HEK293T (cell line): ENCODE measurements at regions not wholly inside any gene's neighbourhood (a gene's known extent, or its start where the extent isn't known, plus 50 kb on each side); places are given as distances from the start of the nearest gene placed in this dataset.
"Not testable (repeated sequence)": the region's sequence is repeated elsewhere in the genome, so short reads cannot be mapped to it uniquely, and the experiment has no call there.

ENCODE experiments used
- CTCF ChIA-PET: fragments of 350-600 bp; formaldehyde crosslinking; extraction: SDS; loops from one replicate; lab custom pipeline; 2021; ENCODE audit warnings: antibody characterized with exemption, inconsistent platforms; lab: Yijun Ruan, JAX
- POLR2A ChIA-PET: fragments of 350-600 bp; formaldehyde crosslinking; extraction: SDS; loops from one replicate; lab custom pipeline; 2020; ENCODE audit warnings: antibody characterized with exemption, inconsistent platforms; lab: Yijun Ruan, JAX
- DNase-seq: peaks from one replicate; pipeline ENCODE4 v3.0.0; 2012; ENCODE audit warnings: mixed read lengths; ENCODE audit errors: extremely low spot score
- ARNT ChIP-seq: fragments of 450-650 bp; IDR thresholded peaks from 2 replicates; pipeline ENCODE4 v1.6.1; 2017; ENCODE audit warnings: mild to moderate bottlenecking
- BHLHE40 ChIP-seq: fragments of 450-650 bp; IDR thresholded peaks from 2 replicates; pipeline ENCODE4 v1.6.1; 2016; ENCODE audit warnings: mild to moderate bottlenecking, moderate library complexity, borderline replicate concordance
- CTBP1 ChIP-seq: fragments of 450-650 bp; IDR thresholded peaks from 2 replicates; pipeline ENCODE4 v1.6.1; 2016; ENCODE audit warnings: borderline replicate concordance
- ELF4 ChIP-seq: fragments of 450-650 bp; IDR thresholded peaks from 2 replicates; pipeline ENCODE4 v1.6.1; 2017; ENCODE audit warnings: antibody characterized with exemption
- FOXA1 ChIP-seq: fragments of 450-650 bp; IDR thresholded peaks from 2 replicates; pipeline ENCODE4 v1.6.1; 2016; ENCODE audit warnings: mild to moderate bottlenecking
- FOXK2 ChIP-seq: fragments of 450-650 bp; IDR thresholded peaks from 2 replicates; pipeline ENCODE4 v1.6.1; 2016; ENCODE audit warnings: mild to moderate bottlenecking
- FOXM1 ChIP-seq: fragments of 450-650 bp; IDR thresholded peaks from 2 replicates; pipeline ENCODE4 v1.6.1; 2017; ENCODE audit warnings: mild to moderate bottlenecking, borderline replicate concordance
- HDGF ChIP-seq: fragments of 450-650 bp; IDR thresholded peaks from 2 replicates; pipeline ENCODE4 v1.6.1; 2017; ENCODE audit warnings: antibody characterized with exemption, borderline replicate concordance
- L3MBTL2 ChIP-seq: fragments of 450-650 bp; conservative IDR thresholded peaks from 2 replicates; pipeline ENCODE4 v1.6.1; 2016; ENCODE audit warnings: mild to moderate bottlenecking
- LEF1 ChIP-seq: fragments of 450-650 bp; IDR thresholded peaks from 2 replicates; pipeline ENCODE4 v1.6.1; 2017; ENCODE audit warnings: mild to moderate bottlenecking, borderline replicate concordance
- NFRKB ChIP-seq: fragments of 450-650 bp; IDR thresholded peaks from 2 replicates; pipeline ENCODE4 v1.6.1; 2016; ENCODE audit warnings: mild to moderate bottlenecking, moderate library complexity
- SP1 ChIP-seq: fragments of 450-650 bp; IDR thresholded peaks from 2 replicates; pipeline ENCODE4 v1.6.1; 2017
- SUZ12 ChIP-seq: fragments of 450-650 bp; IDR thresholded peaks from 2 replicates; pipeline ENCODE4 v1.6.1; 2016; ENCODE audit warnings: mild to moderate bottlenecking
- TARDBP ChIP-seq: fragments of 450-650 bp; IDR thresholded peaks from 2 replicates; pipeline ENCODE4 v1.6.1; 2016
- ZNF384 ChIP-seq: fragments of 450-650 bp; IDR thresholded peaks from 2 replicates; pipeline ENCODE4 v1.6.1; 2016
- TF ChIP-seq, protein P1 (sequence below): fragments of 450-650 bp; IDR thresholded peaks from 2 replicates; pipeline ENCODE4 v1.6.1; 2016

DNA sequence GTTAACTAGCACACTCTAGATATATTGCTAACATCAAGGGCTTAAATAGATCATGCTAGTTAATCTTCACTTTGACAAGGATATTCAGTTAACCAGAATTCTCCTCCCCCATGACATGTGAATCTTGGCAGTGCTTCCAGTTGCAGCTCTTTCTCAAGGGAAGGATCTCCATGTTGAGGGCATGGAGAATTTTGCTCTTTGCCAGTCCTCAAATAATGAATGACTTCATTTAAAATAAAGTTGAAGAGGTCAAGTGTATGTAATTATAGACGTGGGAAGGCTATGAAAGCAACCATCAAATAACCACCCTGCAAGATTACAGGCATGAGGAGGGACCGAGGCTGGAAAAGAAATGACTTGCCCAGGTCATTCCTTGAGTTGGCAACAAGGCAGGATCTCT is 87.3 kb upstream of the CPEB2 start:
- ChIA-PET POLR2A (no interaction called here), CTCF (no interaction called here)
- no peak for DNase-seq
- TF ChIP-seq ELF4 (no peak), FOXK2 (no peak), ARNT (no peak), SUZ12 (no peak), SP1 (no peak), LEF1 (no peak), TARDBP (no peak), FOXA1 (no peak), L3MBTL2 (no peak), FOXM1 (no peak), ZNF384 (no peak), CTBP1 (no peak), HDGF (no peak), BHLHE40 (no peak), NFRKB (no peak)
- TF ChIP-seq, protein P1, sequence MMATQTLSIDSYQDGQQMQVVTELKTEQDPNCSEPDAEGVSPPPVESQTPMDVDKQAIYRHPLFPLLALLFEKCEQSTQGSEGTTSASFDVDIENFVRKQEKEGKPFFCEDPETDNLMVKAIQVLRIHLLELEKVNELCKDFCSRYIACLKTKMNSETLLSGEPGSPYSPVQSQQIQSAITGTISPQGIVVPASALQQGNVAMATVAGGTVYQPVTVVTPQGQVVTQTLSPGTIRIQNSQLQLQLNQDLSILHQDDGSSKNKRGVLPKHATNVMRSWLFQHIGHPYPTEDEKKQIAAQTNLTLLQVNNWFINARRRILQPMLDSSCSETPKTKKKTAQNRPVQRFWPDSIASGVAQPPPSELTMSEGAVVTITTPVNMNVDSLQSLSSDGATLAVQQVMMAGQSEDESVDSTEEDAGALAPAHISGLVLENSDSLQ = no peak

DNA sequence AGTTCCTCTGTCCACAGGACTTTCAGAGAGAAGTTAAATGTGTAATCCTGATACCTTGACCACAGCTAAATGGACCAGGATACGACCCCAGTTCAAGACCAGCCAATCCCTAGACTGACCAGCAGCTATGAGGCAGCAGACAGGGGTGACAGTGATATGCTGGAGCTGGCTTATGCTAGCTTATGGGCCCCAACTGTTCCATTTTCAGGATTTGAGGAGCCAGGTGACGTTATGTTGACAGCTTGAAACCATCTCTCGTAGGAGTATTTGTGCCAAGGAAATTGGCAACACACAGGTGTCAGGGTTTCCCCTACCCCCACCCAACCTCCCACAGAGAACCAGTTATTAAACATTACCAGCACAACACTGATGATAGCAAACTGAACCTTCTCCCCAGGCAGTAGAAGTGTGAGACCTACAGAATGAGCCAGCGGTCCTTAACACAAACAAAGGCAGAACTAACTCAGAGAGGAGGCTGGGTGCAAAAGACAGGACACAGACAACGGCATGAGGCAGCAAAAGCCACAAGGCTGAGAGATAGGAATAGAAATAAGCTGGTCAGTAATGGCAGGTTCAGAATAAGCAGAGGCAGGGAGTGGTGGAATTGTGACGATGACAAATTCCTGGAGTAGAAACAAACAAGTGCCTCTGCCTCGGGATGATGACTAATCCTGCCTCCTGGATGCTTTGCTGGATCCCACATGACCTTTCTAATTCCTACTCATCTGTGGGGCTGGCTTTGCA is 85.6 kb upstream of the CPEB2 start:
- TF ChIP-seq, protein P1 = no peak
- TF ChIP-seq ELF4 (no peak), FOXM1 (no peak), BHLHE40 (no peak), NFRKB (no peak), FOXA1 (no peak), SUZ12 (no peak)
- POLR2A ChIA-PET = no interaction called here
- no peak for DNase-seq
- CTCF ChIA-PET = interaction anchor here (0.7 kb wide), 1 partner anchor 652 kb away, joined by 3 read pairs; no protein-coding TSS in a partner anchor

DNA sequence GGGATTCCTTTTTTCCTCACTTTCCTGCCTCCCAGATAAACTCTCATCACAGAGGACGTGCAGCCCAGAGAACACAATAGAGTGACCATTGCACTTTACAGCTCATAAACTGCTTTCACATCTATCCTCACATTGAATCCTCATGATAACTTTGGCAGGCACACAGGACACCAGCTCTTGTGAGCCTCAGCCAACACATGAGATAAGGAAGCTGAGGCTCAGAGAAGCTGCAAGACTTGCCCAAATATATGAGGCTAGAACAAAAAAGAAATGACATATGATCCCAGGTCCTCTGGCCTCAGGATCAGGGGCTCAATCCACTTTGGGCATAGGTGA is 85.0 kb upstream of the CPEB2 start:
- no peak for DNase-seq
- POLR2A ChIA-PET = no interaction called here
- CTCF ChIA-PET = interaction anchor here (0.7 kb wide), 1 partner anchor 653 kb away, joined by 3 read pairs; no protein-coding TSS in a partner anchor
- TF ChIP-seq HDGF (no peak), LEF1 (no peak), FOXK2 (no peak), FOXM1 (no peak), ARNT (no peak), SUZ12 (no peak)
- TF ChIP-seq, protein P1 = no peak

DNA sequence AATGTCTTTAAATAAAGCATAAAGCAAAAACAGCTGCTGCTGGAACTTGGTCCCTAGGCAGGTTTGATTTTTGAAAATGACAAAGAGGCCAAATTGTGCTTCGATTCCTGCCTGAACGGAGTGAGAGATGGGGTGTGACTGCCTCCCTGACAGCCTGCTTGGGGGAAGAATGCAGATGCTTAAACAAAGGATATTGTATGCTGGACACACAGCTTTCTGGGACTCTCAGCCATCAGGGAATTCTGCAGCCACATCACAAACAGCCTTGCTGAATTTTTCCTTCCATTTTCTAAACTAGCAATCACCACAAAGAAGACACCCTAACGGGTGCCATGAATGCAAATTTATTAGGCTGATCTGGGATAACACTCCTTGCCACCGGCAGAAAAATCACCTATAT is 83.9 kb upstream of the CPEB2 start:
- ChIA-PET CTCF (no interaction called here), POLR2A (no interaction called here)
- no peak for DNase-seq
- no peak for TF ChIP-seq NFRKB
- TF ChIP-seq L3MBTL2 = no peak
- no peak for TF ChIP-seq ELF4
- TF ChIP-seq ARNT = no peak
- TF ChIP-seq SP1 = no peak
- TF ChIP-seq SUZ12 = no peak
- no peak for TF ChIP-seq FOXK2
- no peak for TF ChIP-seq TARDBP

DNA sequence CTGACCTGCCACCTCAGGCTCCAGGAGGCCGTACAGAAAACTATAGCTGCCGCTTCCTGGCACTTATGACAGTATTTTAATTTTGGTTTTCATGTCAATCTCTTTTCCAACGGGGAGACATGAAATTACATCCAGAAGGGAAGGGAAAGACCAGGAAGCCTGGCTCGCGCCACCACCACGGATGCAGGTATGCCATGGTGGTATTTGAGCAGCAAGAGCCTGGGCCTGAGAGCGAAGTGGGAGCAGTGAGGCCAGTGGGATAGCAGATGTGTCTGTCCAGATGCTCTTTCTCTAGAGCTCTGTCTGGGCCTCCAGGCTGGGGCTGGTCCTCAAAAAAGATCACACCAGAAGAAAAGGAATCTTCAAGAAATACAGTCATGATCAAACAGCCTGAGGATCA is 82.5 kb upstream of the CPEB2 start:
- no peak for DNase-seq
- ChIA-PET CTCF (no interaction called here), POLR2A (no interaction called here)
- TF ChIP-seq FOXM1 = no peak
- TF ChIP-seq SP1 = no peak
- TF ChIP-seq ARNT = no peak
- TF ChIP-seq TARDBP = no peak
- TF ChIP-seq CTBP1 = no peak

DNA sequence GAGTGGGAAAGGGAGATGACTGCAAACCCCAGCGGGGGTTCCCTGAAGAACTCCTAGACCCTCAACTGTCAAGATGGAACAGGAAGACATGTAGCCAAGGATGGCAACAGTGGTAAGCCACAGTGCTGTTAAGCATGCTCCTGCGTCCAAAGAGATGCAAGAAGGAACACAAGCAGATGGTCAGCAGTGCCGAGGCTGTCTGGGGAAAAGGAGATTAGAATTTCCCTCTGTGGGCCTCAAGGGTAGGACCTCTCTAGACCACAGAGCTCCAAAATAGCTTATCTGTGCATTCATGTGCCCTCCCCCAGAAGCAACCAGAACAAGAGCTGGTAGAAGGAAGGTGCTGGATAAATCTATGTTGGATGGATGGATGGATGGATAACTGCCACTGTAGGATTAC is 82.0 kb upstream of the CPEB2 start:
- CTCF ChIA-PET = interaction anchor here (0.6 kb wide), 1 partner anchor 1301 kb away, joined by 3 read pairs; no protein-coding TSS in a partner anchor
- DNase-seq = no peak
- POLR2A ChIA-PET = no interaction called here
- no peak for TF ChIP-seq SP1

DNA sequence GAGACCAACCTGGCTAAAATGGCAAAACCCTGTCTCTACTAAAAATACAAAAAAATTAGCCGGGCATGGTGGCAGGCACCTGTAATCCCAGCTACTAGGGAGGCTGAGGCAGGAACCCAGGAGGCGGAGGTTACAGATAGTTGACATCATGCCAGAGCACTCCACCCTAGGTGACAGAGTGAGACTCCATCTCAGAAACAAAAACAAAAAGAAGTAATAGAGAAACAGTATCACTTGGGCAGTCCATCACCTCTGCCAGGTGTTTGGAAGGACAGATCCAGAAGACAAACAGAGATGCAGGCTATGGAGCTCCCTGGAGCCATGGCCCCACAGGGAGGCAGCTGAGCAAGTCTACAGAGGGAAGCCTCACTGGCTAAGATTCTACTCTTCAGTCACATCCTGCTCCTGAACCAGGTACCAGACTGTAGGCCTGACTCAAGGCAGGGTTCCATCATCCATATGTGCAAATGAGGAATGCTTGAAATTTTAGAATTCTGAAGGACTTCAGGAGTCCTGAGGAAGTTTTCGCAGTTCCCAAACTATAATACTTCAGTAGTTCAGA is 81.4 kb upstream of the CPEB2 start:
- DNase-seq = no peak
- TF ChIP-seq NFRKB = no peak
- no peak for TF ChIP-seq SP1
- TF ChIP-seq ARNT = no peak
- no peak for TF ChIP-seq BHLHE40
- TF ChIP-seq, protein P1 = no peak
- TF ChIP-seq FOXA1 = no peak
- no peak for TF ChIP-seq FOXK2
- TF ChIP-seq TARDBP = no peak
- no peak for TF ChIP-seq CTBP1
- TF ChIP-seq FOXM1 = no peak
- no peak for TF ChIP-seq L3MBTL2
- no peak for TF ChIP-seq ZNF384
- TF ChIP-seq HDGF = no peak
- no peak for TF ChIP-seq SUZ12
- no peak for TF ChIP-seq ELF4
- ChIA-PET CTCF (interaction anchor here (0.6 kb wide), 1 partner anchor 1302 kb away, joined by 3 read pairs; no protein-coding TSS in a partner anchor), POLR2A (no interaction called here)

DNA sequence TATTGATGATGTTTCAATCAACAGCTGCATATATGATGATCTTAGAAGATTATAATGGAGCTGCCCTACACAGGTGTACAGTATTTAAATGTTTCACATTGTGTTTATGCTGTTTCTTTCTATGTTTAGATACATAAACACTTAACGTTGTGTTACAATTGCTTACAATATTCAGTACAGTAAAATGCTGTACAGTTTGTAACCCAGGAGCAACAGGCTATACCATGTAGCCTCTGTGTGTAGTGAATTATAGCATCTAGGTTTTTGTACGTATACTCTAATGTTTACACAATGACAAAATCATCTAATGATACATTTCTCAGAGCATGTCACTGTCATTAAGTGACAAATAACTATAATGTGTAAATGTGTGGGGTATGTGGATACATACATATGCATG is 80.5 kb upstream of the CPEB2 start:
- CTCF ChIA-PET, DNase-seq, POLR2A ChIA-PET: not testable (repeated sequence)
